Fibroblast of the aortic adventitia (primary cell): ENCODE measurements at regions not wholly inside any gene's neighbourhood (a gene's known extent, or its start where the extent isn't known, plus 50 kb on each side); places are given as distances from the start of the nearest gene placed in this dataset.

ENCODE experiments used
- DNase-seq: peaks from one replicate; pipeline ENCODE4 v3.0.0-alpha.2; 2010; ENCODE audit warnings: low read depth
- H3K4me3 ChIP-seq: 2 replicates; pipeline ENCODE4 v1.5.1; 2011; ENCODE audit warnings: low read depth, mild to moderate bottlenecking, control low read depth, low read length, moderate library complexity
- TF ChIP-seq, protein P1 (sequence below): IDR thresholded peaks from 2 replicates; pipeline ENCODE4 v1.5.1; 2011; ENCODE audit warnings: mild to moderate bottlenecking, low read length, control low read depth, inconsistent platforms; ENCODE audit not compliant: insufficient read depth

DNA sequence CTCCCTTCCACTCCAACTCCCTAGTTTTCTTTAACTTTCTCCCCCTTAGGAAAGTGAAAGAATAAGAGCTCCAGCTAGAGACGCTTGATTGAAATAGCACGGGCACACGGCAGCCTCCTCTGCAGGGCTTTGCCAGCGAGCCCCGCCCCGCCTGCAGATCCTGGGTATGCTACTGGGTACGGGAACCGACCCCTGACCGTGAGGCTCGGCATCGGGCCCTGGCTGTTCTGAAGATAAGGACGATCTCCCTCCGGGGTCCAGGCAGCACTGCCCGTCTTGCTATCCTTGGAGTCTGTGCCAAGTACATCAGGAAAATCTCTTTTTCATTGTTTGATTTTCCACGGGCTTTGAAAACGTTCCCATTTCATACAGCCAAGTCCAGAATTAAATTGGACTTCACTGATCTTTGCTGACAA, 284.5 kb downstream of the MTX2 start:
- TF ChIP-seq, protein P1, sequence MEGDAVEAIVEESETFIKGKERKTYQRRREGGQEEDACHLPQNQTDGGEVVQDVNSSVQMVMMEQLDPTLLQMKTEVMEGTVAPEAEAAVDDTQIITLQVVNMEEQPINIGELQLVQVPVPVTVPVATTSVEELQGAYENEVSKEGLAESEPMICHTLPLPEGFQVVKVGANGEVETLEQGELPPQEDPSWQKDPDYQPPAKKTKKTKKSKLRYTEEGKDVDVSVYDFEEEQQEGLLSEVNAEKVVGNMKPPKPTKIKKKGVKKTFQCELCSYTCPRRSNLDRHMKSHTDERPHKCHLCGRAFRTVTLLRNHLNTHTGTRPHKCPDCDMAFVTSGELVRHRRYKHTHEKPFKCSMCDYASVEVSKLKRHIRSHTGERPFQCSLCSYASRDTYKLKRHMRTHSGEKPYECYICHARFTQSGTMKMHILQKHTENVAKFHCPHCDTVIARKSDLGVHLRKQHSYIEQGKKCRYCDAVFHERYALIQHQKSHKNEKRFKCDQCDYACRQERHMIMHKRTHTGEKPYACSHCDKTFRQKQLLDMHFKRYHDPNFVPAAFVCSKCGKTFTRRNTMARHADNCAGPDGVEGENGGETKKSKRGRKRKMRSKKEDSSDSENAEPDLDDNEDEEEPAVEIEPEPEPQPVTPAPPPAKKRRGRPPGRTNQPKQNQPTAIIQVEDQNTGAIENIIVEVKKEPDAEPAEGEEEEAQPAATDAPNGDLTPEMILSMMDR: no peak
- DNase-seq: peak; percentile 55
- H3K4me3 ChIP-seq: peak overlapping the region; percentile 65

DNA sequence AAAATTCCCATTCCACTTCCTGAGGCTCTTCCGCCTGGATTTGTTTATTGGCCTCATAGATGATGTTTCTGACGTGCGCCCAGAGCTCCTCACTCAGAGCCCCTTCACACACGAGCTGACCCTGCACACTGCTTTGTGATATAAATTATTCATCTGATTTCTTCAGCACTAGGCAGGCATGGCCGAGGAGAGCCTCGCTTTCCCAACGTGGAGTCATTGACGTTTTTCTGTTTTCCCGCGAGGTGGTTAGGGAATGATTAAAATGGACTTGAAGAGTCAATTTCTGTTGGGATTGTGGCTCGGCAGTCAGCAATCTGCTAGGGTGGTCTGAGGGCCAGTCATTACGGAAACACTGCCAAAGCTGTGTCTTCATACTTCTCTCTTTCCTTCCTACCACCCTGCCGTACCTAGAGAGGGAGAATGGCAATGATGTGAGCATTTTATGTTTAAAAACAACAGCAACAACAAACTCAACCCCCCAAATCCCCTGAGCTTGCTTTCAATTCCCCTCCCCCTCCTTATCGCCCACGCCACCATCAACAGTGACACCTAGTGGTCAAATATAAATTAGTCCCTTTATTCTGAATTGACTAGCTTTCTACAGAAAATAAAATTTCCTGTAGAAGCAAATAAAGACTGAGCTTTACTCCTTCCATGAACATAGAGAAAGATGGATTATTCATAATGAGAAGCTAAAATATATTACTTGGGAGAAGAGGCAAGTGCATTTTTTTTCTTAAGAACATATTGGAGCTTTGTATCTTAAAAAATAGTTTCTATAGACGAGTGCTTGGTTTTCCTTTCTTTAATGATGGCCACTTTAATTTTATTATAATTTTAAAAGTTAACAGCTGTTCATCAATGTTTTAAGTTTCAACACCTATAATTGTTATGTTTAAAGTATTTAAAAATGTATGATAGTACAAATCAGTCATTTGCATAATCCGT, 285.1 kb downstream of the MTX2 start:
- H3K4me3 ChIP-seq: peak overlapping the region; percentile 65
- peak; percentile 71 for DNase-seq
- TF ChIP-seq, protein P1: peak; percentile 73

DNA sequence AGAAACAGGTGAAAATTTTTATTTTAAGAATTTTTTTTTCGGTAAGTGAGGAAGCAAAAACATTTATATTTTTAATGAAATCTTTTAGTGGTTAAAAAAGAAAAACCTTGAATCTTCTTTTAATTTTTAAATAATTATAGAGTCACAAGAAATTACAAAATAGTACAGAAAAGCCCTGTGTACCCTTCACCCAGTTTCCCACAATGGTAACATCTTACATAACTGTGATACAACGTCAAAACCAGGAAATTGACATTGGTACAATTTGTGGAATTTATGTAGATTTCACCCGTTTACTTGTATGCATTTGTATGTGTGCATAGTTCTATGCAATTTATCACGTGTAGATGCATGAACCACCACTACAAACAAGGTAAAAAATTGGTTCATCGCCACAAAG, 285.9 kb downstream of the MTX2 start:
- no peak for DNase-seq
- TF ChIP-seq, protein P1: no peak
- H3K4me3 ChIP-seq: no peak overlapping the region

DNA sequence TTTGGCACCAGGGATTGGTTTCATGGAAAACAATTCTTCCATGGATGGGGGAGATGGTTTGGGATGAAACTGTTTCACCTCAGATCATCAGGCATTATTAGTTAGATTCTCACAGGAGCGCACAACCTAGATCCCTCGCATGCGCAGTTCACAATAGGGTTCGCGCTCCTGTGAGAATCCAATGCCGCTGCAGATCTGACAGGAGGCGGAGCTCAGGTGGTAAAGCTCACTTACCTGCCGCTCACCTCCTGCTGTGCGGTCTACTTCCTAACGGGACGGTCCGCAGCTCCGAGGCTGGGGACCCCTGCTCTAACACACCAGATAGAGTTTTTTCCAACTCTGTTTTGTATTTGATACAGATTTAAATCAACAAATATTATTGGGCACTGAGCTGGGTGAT, 286.5 kb downstream of the MTX2 start:
- DNase-seq: no peak
- H3K4me3 ChIP-seq: no peak overlapping the region
- TF ChIP-seq, protein P1: no peak

DNA sequence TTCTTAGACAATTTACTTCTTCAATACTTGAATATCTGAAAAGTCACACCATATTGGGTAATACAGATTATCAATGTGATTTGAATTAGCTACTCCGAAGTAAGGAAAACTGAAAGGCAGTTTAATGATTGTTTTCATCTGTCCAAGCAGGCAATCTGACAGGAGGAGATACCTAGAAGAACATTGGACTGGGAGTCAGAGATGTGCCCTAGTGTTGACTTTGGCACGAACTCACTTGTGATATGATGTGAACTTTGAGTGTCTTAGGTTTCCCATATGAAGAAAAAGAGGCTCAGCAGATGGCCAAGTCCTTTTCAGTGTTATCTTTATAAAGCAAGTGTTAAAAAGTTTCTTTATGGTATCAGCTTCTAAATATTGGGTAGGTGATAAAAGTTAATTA, 287.1 kb downstream of the MTX2 start:
- TF ChIP-seq, protein P1: no peak
- no peak for DNase-seq
- no peak overlapping the region for H3K4me3 ChIP-seq

DNA sequence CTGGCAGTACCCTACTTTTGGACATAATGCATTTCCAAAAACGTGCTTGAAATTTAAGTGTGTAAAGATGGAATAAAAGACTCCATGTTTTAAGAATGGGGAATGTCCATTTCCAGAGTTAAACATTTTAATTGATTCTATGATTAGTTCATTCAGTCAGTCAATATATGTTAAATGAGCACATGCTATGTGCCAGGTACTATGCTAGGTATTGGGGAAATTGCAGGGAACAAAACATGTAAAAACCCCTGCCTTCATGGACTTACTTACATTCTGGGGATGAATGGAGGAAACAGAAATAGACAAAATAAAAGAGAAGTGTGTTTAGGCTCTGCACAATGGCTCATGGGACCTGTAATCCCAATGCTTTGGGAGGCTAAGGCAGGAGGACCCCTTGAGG, 288.6 kb downstream of the MTX2 start:
- TF ChIP-seq, protein P1: no peak
- no peak for DNase-seq
- H3K4me3 ChIP-seq: no peak overlapping the region
